SU-DHL-6 (cell line): ENCODE measurements at regions not wholly inside any gene's neighbourhood (a gene's known extent, or its start where the extent isn't known, plus 50 kb on each side); places are given as distances from the start of the nearest gene placed in this dataset.

ENCODE experiments used
- H2AFZ ChIP-seq: fragments of 200-600 bp; sonication (generic); 2 replicates; pipeline ENCODE4 v1.6.1; 2014; ENCODE audit warnings: low read depth, mild to moderate bottlenecking, moderate library complexity, mixed read lengths, antibody characterized with exemption, low read length; ENCODE audit not compliant: severe bottlenecking
- H3F3A ChIP-seq: fragments of 200-600 bp; shearing (Covaris generic); 2 replicates; pipeline ENCODE4 v1.6.0; 2016; ENCODE audit warnings: antibody characterized with exemption, mild to moderate bottlenecking; ENCODE audit not compliant: insufficient read depth
- H3K27ac ChIP-seq: fragments of 200-600 bp; sonication (generic); 2 replicates; pipeline ENCODE4 v1.5.1; 2016; ENCODE audit warnings: low read depth, mild to moderate bottlenecking, low read length, moderate library complexity, mixed read lengths
- H3K27me3 ChIP-seq: fragments of 200-600 bp; sonication (generic), shearing (Covaris generic); 2 replicates; pipeline ENCODE4 v1.6.0; 2014; ENCODE audit warnings: mild to moderate bottlenecking, low read length
- H3K36me3 ChIP-seq: fragments of 200-600 bp; sonication (generic); 2 replicates; pipeline ENCODE4 v1.6.1; 2014; ENCODE audit warnings: mild to moderate bottlenecking, low read length, mixed read lengths
- H3K4me2 ChIP-seq: fragments of 300-600, 200-600 bp; shearing (Covaris generic), sonication (generic); 2 replicates; pipeline ENCODE4 v1.6.0; 2014; ENCODE audit warnings: low read length, low read depth, mild to moderate bottlenecking; ENCODE audit not compliant: poor library complexity, severe bottlenecking
- H3K4me3 ChIP-seq: fragments of 200-600 bp; sonication (generic); 2 replicates; pipeline ENCODE4 v1.5.1; 2014; ENCODE audit warnings: antibody characterized with exemption, low read length, mild to moderate bottlenecking, mixed read lengths; ENCODE audit not compliant: insufficient read depth, poor library complexity, severe bottlenecking
- H3K79me2 ChIP-seq: fragments of 200-600 bp; sonication (generic); 2 replicates; pipeline ENCODE4 v1.6.1; 2014; ENCODE audit warnings: mild to moderate bottlenecking, low read length, moderate library complexity; ENCODE audit not compliant: insufficient read depth
- H3K9ac ChIP-seq: fragments of 200-600 bp; sonication (generic); 2 replicates; pipeline ENCODE4 v1.7.0; 2014; ENCODE audit warnings: mild to moderate bottlenecking, low read length
- H3K9me2 ChIP-seq: fragments of 200-600 bp; sonication (generic); replicated peaks from 2 replicates; pipeline ENCODE4 v1.6.1; 2014; ENCODE audit warnings: low read length; ENCODE audit not compliant: insufficient read depth
- H3K9me3 ChIP-seq: fragments of 200-600 bp; sonication (generic); 2 replicates; pipeline ENCODE4 v1.6.1; 2014; ENCODE audit warnings: low read length, mixed read lengths; ENCODE audit not compliant: insufficient read depth
- H4K20me1 ChIP-seq: fragments of 200-600 bp; sonication (generic); 2 replicates; pipeline ENCODE4 v1.6.1; 2014; ENCODE audit warnings: low read depth, mild to moderate bottlenecking, antibody characterized with exemption, low read length, moderate library complexity, mixed read lengths
- EZH2phosphoT487 ChIP-seq: fragments of 200-600 bp; sonication (generic), shearing (Covaris generic); conservative IDR thresholded peaks from 2 replicates; pipeline ENCODE4 v1.6.1; 2018; ENCODE audit warnings: mild to moderate bottlenecking, antibody characterized with exemption, low read length, moderate library complexity, mixed read lengths
- TF ChIP-seq, protein P1 (sequence below): fragments of 200-600 bp; sonication (generic); IDR thresholded peaks from one replicate; pipeline ENCODE4 v1.5.1; 2017; ENCODE audit warnings: antibody characterized with exemption, mild to moderate bottlenecking, low read length, moderate library complexity; ENCODE audit not compliant: insufficient read depth, poor library complexity, severe bottlenecking

- Histone ChIP-seq H3K27ac (no peak overlapping the region), H4K20me1 (no peaks in the 10 kb centered on the region), H3K9me2 (no peaks in the 10 kb centered on the region), H3K4me2 (no peak overlapping the region), H3K9ac (no peak overlapping the region), H3K79me2 (no peaks in the 10 kb centered on the region), H3K27me3 (no peaks in the 10 kb centered on the region), H3K4me3 (no peak overlapping the region), H3K9me3 (no peaks in the 10 kb centered on the region), H2AFZ (no peak overlapping the region), H3F3A (no peaks in the 10 kb centered on the region), H3K36me3 (no peaks in the 10 kb centered on the region)
- TF ChIP-seq EZH2phosphoT487, result no peak
- TF ChIP-seq, protein P1, sequence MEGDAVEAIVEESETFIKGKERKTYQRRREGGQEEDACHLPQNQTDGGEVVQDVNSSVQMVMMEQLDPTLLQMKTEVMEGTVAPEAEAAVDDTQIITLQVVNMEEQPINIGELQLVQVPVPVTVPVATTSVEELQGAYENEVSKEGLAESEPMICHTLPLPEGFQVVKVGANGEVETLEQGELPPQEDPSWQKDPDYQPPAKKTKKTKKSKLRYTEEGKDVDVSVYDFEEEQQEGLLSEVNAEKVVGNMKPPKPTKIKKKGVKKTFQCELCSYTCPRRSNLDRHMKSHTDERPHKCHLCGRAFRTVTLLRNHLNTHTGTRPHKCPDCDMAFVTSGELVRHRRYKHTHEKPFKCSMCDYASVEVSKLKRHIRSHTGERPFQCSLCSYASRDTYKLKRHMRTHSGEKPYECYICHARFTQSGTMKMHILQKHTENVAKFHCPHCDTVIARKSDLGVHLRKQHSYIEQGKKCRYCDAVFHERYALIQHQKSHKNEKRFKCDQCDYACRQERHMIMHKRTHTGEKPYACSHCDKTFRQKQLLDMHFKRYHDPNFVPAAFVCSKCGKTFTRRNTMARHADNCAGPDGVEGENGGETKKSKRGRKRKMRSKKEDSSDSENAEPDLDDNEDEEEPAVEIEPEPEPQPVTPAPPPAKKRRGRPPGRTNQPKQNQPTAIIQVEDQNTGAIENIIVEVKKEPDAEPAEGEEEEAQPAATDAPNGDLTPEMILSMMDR, result no peak
Measured at GRCh38 chr22:27046603-27047002, 389.2 kb downstream of the MIAT start.

GRCh38 chr22:27050771-27051170 lies 393.4 kb downstream of the MIAT start:
- H4K20me1 ChIP-seq, result no peaks in the 10 kb centered on the region
- H3K9me2 ChIP-seq, result no peaks in the 10 kb centered on the region
- no peaks in the 10 kb centered on the region for H3K36me3 ChIP-seq
- H3K4me3 ChIP-seq, result no peak overlapping the region
- no peaks in the 10 kb centered on the region for H3K27me3 ChIP-seq
- no peaks in the 10 kb centered on the region for H3K79me2 ChIP-seq
- no peak overlapping the region for H3K9ac ChIP-seq
- TF ChIP-seq, protein P1, result no peak
- no peak for TF ChIP-seq EZH2phosphoT487
- no peak overlapping the region for H3K4me2 ChIP-seq
- H2AFZ ChIP-seq, result no peak overlapping the region
- no peak overlapping the region for H3K27ac ChIP-seq
- no peaks in the 10 kb centered on the region for H3K9me3 ChIP-seq
- H3F3A ChIP-seq, result no peaks in the 10 kb centered on the region

DNA sequence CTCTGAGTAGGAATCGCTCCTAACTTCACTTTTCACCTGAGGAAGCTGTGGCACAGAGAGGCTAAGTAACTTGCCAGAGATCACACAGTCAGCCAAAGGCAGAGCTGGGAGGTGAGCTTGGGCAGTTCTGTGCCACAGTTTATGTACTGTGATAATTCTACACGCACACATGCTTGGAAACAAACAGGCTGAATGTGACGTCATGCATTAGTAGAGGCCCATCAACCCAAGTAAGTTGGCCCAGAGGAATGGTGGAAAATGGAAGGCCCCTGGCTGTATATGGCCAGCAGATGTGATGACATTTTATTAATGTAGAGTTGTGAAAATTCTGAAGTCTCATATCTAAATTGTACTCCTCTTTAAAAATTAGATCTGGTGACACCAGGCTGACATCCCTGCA lies 394.0 kb downstream of the MIAT start:
- no peaks in the 10 kb centered on the region for H3K36me3 ChIP-seq
- H2AFZ ChIP-seq, result no peak overlapping the region
- H3K9me2 ChIP-seq, result no peaks in the 10 kb centered on the region
- no peaks in the 10 kb centered on the region for H3F3A ChIP-seq
- no peaks in the 10 kb centered on the region for H4K20me1 ChIP-seq
- H3K27me3 ChIP-seq, result no peaks in the 10 kb centered on the region
- H3K27ac ChIP-seq, result no peak overlapping the region
- H3K4me2 ChIP-seq, result no peak overlapping the region
- H3K4me3 ChIP-seq, result no peak overlapping the region
- TF ChIP-seq, protein P1, result no peak
- TF ChIP-seq EZH2phosphoT487, result no peak
- no peak overlapping the region for H3K9ac ChIP-seq
- H3K9me3 ChIP-seq, result no peaks in the 10 kb centered on the region
- no peaks in the 10 kb centered on the region for H3K79me2 ChIP-seq
